ENCODE measurements at regions not wholly inside any gene's neighbourhood (a gene's known extent, or its start where the extent isn't known, plus 50 kb on each side); places are given as distances from the start of the nearest gene placed in this dataset.

DNA sequence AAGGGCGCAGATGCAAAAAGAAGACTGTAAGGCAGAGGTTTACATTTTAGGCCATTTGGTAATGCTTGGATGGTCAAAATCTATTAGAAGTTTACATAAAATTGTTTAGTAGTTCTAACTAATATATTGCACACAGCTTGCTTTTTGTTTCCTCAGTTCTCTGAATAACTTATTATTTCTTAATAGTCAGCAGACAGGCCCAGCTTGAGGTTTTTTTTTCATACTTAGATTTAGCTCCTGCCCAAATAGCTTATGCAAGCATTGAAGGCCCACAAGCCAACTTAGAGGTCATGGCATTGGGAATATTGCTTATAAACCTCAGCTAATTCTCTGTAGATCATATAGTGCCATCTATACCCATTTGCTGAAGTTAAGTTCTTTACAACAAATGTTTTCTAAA is 172.5 kb downstream of the RAP2B start:
- TF ChIP-seq, protein P1, sequence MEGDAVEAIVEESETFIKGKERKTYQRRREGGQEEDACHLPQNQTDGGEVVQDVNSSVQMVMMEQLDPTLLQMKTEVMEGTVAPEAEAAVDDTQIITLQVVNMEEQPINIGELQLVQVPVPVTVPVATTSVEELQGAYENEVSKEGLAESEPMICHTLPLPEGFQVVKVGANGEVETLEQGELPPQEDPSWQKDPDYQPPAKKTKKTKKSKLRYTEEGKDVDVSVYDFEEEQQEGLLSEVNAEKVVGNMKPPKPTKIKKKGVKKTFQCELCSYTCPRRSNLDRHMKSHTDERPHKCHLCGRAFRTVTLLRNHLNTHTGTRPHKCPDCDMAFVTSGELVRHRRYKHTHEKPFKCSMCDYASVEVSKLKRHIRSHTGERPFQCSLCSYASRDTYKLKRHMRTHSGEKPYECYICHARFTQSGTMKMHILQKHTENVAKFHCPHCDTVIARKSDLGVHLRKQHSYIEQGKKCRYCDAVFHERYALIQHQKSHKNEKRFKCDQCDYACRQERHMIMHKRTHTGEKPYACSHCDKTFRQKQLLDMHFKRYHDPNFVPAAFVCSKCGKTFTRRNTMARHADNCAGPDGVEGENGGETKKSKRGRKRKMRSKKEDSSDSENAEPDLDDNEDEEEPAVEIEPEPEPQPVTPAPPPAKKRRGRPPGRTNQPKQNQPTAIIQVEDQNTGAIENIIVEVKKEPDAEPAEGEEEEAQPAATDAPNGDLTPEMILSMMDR (IDR thresholded peaks at IDR 0.05; ENCODE audit: poor library complexity): no peak
- no peak for TF ChIP-seq EZH2 (IDR thresholded peaks at IDR 0.05; ENCODE audit: borderline replicate concordance)
